HepG2 (cell line): ENCODE measurements at regions not wholly inside any gene's neighbourhood (a gene's known extent, or its start where the extent isn't known, plus 50 kb on each side); places are given as distances from the start of the nearest gene placed in this dataset.

Experiments
- EP300 ChIP-seq, 3 experiments: sonication (generic) in 1 of 3; formaldehyde crosslinking in 1 of 3; IDR thresholded peaks; 2 replicates each; pipeline versions ENCODE4 v1.5.1 to v1.6.1; 2011 to 2020; ENCODE audit warnings: low read depth in 2 of 3, low read length in 2 of 3, borderline replicate concordance in 1 of 3, improper control_type of control experiment in 1 of 3, mild to moderate bottlenecking in 1 of 3, missing genetic modification reagents in 1 of 3, moderate library complexity in 1 of 3
- ESRRA ChIP-seq: sonication (generic); formaldehyde crosslinking; IDR thresholded peaks from 2 replicates; pipeline ENCODE4 v1.5.1; 2020; ENCODE audit warnings: mild to moderate bottlenecking, low read depth, missing genetic modification reagents
- EZH2 ChIP-seq: conservative IDR thresholded peaks from 2 replicates; pipeline ENCODE4 v1.6.1; 2012; ENCODE audit warnings: mild to moderate bottlenecking, low read depth, low read length, moderate library complexity
- KDM5A ChIP-seq: fragments of 200-600 bp; sonication (generic); IDR thresholded peaks from 2 replicates; pipeline ENCODE4 v1.7.0; 2018; ENCODE audit warnings: antibody characterized with exemption, mild to moderate bottlenecking, low read length, borderline replicate concordance
- MYC ChIP-seq: sonication (generic); formaldehyde crosslinking; IDR thresholded peaks from 2 replicates; pipeline ENCODE4 v1.9.0; 2021; ENCODE audit warnings: missing genetic modification reagents, borderline replicate concordance
- TF ChIP-seq, protein P1 (sequence below): sonication (generic); formaldehyde crosslinking; IDR thresholded peaks from 2 replicates; pipeline ENCODE4 v1.4.0; 2020; ENCODE audit warnings: mild to moderate bottlenecking, missing genetic modification reagents
- TF ChIP-seq, protein P2 (sequence below), 2 experiments: IDR thresholded peaks; 2 replicates each; pipeline ENCODE4 v1.6.1; 2011 to 2012; ENCODE audit warnings: low read length in 2 of 2, borderline replicate concordance in 1 of 2, low read depth in 1 of 2, mild to moderate bottlenecking in 1 of 2, moderate library complexity in 1 of 2
- TF ChIP-seq, protein P3 (sequence below): sonication (generic); formaldehyde crosslinking; IDR thresholded peaks from 2 replicates; pipeline ENCODE4 v1.4.0; 2020; ENCODE audit warnings: missing genetic modification reagents

- TF ChIP-seq EZH2 (no peak), MYC (CRISPR knock-in tag) (no peak), ESRRA (CRISPR knock-in tag) (no peak), EP300 (IDR thresholded peaks at IDR 0.05; ENCODE audit: low read depth in 2 of 2, low read length in 2 of 2) (no peak), EP300 (CRISPR knock-in tag; IDR thresholded peaks at IDR 0.05; ENCODE audit: borderline replicate concordance) (no peak), KDM5A (no peak)
- TF ChIP-seq, protein P1, sequence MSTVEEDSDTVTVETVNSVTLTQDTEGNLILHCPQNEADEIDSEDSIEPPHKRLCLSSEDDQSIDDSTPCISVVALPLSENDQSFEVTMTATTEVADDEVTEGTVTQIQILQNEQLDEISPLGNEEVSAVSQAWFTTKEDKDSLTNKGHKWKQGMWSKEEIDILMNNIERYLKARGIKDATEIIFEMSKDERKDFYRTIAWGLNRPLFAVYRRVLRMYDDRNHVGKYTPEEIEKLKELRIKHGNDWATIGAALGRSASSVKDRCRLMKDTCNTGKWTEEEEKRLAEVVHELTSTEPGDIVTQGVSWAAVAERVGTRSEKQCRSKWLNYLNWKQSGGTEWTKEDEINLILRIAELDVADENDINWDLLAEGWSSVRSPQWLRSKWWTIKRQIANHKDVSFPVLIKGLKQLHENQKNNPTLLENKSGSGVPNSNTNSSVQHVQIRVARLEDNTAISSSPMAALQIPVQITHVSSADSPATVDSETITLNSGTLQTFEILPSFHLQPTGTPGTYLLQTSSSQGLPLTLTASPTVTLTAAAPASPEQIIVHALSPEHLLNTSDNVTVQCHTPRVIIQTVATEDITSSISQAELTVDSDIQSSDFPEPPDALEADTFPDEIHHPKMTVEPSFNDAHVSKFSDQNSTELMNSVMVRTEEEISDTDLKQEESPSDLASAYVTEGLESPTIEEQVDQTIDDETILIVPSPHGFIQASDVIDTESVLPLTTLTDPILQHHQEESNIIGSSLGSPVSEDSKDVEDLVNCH: no peak
- TF ChIP-seq, protein P2, sequence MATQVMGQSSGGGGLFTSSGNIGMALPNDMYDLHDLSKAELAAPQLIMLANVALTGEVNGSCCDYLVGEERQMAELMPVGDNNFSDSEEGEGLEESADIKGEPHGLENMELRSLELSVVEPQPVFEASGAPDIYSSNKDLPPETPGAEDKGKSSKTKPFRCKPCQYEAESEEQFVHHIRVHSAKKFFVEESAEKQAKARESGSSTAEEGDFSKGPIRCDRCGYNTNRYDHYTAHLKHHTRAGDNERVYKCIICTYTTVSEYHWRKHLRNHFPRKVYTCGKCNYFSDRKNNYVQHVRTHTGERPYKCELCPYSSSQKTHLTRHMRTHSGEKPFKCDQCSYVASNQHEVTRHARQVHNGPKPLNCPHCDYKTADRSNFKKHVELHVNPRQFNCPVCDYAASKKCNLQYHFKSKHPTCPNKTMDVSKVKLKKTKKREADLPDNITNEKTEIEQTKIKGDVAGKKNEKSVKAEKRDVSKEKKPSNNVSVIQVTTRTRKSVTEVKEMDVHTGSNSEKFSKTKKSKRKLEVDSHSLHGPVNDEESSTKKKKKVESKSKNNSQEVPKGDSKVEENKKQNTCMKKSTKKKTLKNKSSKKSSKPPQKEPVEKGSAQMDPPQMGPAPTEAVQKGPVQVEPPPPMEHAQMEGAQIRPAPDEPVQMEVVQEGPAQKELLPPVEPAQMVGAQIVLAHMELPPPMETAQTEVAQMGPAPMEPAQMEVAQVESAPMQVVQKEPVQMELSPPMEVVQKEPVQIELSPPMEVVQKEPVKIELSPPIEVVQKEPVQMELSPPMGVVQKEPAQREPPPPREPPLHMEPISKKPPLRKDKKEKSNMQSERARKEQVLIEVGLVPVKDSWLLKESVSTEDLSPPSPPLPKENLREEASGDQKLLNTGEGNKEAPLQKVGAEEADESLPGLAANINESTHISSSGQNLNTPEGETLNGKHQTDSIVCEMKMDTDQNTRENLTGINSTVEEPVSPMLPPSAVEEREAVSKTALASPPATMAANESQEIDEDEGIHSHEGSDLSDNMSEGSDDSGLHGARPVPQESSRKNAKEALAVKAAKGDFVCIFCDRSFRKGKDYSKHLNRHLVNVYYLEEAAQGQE (IDR thresholded peaks at IDR 0.05; ENCODE audit: borderline replicate concordance in 1 of 2, low read depth in 1 of 2, low read length in 2 of 2): no peak
- TF ChIP-seq, protein P3, sequence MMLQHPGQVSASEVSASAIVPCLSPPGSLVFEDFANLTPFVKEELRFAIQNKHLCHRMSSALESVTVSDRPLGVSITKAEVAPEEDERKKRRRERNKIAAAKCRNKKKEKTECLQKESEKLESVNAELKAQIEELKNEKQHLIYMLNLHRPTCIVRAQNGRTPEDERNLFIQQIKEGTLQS (CRISPR knock-in tag): no peak
These were observed 308.5 kb downstream of the NOL4 start for GRCh38 chr18:33916200-33916599.
